KMS-11 (cell line): ENCODE measurements at regions not wholly inside any gene's neighbourhood (a gene's known extent, or its start where the extent isn't known, plus 50 kb on each side); places are given as distances from the start of the nearest gene placed in this dataset.
"Not testable (repeated sequence)": the region's sequence is repeated elsewhere in the genome, so short reads cannot be mapped to it uniquely, and the experiment has no call there.

Experiments
- H2AFZ ChIP-seq: fragments of 200-600 bp; sonication (generic); 2 replicates; pipeline ENCODE4 v1.6.1; 2016; ENCODE audit warnings: antibody characterized with exemption, mixed run types, low read depth
- H3K27ac ChIP-seq: fragments of 200-600 bp; sonication (generic); 2 replicates; pipeline ENCODE4 v1.6.1; 2016; ENCODE audit warnings: mild to moderate bottlenecking, mixed run types
- H3K27me3 ChIP-seq: fragments of 200-600 bp; sonication (generic); 2 replicates; pipeline ENCODE4 v1.6.1; 2017; ENCODE audit warnings: mild to moderate bottlenecking, low read depth, mixed run types, moderate library complexity; ENCODE audit not compliant: insufficient read depth
- H3K36me3 ChIP-seq: fragments of 200-600 bp; sonication (generic); 2 replicates; pipeline ENCODE4 v1.6.1; 2017; ENCODE audit warnings: mild to moderate bottlenecking, mixed run types; ENCODE audit not compliant: insufficient read depth
- H3K4me1 ChIP-seq: fragments of 200-600 bp; sonication (generic); 2 replicates; pipeline ENCODE4 v1.6.1; 2016; ENCODE audit warnings: mild to moderate bottlenecking, low read depth, mixed run types; ENCODE audit not compliant: poor library complexity, severe bottlenecking
- H3K4me2 ChIP-seq: fragments of 200-600 bp; sonication (generic); 2 replicates; pipeline ENCODE4 v1.7.0; 2016; ENCODE audit warnings: mild to moderate bottlenecking, mixed run types
- H3K4me3 ChIP-seq: fragments of 200-600 bp; sonication (generic); IDR thresholded peaks from 2 replicates; pipeline ENCODE4 v1.6.1; 2017; ENCODE audit warnings: low read depth, low read length, mixed read lengths; ENCODE audit not compliant: insufficient read depth
- H3K79me2 ChIP-seq: fragments of 200-600 bp; sonication (generic); 2 replicates; pipeline ENCODE4 v1.6.1; 2016; ENCODE audit warnings: low read depth, mixed run types; ENCODE audit not compliant: insufficient read depth
- H3K9ac ChIP-seq: fragments of 200-600 bp; sonication (generic); 2 replicates; pipeline ENCODE4 v1.6.1; 2016; ENCODE audit warnings: mild to moderate bottlenecking, mixed run types
- H4K20me1 ChIP-seq: fragments of 200-600 bp; sonication (generic); 2 replicates; pipeline ENCODE4 v1.6.1; 2016; ENCODE audit warnings: mild to moderate bottlenecking, mixed run types; ENCODE audit not compliant: insufficient read depth
- CTCF ChIP-seq: fragments of 200-600 bp; sonication (generic); conservative IDR thresholded peaks from 2 replicates; pipeline ENCODE4 v1.6.1; 2017; ENCODE audit warnings: low read depth, mild to moderate bottlenecking, antibody characterized with exemption, low read length, moderate library complexity, mixed read lengths

DNA sequence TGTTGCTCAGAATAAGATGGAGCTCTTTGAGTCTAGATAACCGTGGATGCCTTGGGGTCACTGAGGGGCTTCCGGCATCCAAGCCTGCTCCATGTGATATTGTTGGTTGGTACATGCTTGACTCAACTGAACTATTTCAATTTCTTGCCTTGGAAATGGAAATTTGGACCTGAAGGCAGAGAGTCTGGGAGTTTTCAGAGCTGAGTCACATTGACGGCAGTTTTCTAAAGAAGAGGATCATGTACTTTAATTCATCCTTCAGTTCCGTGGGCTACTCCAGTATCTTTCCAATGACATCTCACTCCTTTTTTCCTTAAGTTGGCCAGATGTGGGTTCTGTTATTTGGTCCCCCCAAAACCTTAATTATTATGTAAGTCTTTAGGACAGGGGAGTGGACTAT is 100.5 kb downstream of the MFAP3L start:
- Histone ChIP-seq H3K27ac (no peak overlapping the region), H3K9ac (no peak overlapping the region), H3K79me2 (no peaks in the 10 kb centered on the region), H3K27me3 (no peaks in the 10 kb centered on the region), H3K4me2 (no peak overlapping the region), H3K4me1 (no peaks in the 10 kb centered on the region), H3K4me3 (no peak overlapping the region), H4K20me1 (no peaks in the 10 kb centered on the region), H3K36me3 (no peaks in the 10 kb centered on the region), H2AFZ (no peak overlapping the region)
- TF ChIP-seq CTCF: no peak

- no peak overlapping the region for H3K4me3 ChIP-seq
- no peaks in the 10 kb centered on the region for H3K36me3 ChIP-seq
- no peaks in the 10 kb centered on the region for H3K79me2 ChIP-seq
- H3K4me1 ChIP-seq: no peaks in the 10 kb centered on the region
- H3K27ac ChIP-seq: no peak overlapping the region
- H4K20me1 ChIP-seq: no peaks in the 10 kb centered on the region
- H3K9ac ChIP-seq: no peak overlapping the region
- no peak overlapping the region for H3K4me2 ChIP-seq
- TF ChIP-seq CTCF: no peak
- no peak overlapping the region for H2AFZ ChIP-seq
- H3K27me3 ChIP-seq: no peaks in the 10 kb centered on the region
These were observed 103.4 kb downstream of the MFAP3L start for GRCh38 chr4:169922632-169923276.

DNA sequence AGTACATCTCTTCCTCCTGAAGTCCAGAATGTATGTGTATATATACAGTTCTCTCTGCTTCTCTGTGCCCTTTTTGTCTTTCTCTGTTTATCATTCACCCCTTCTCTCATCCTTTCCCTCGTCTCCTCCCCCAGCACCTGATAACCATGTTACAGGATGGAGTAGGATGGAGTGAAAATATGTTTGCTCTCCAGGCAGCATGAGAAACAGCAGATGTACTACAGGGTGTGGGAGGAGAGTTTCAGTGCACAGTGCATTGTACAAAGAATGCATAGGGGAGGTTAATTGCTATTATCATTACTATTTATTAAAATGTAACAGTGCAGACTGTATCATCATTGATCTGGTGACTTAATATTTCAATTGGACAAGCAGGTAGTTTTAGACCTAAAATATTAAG is 104.5 kb downstream of the MFAP3L start:
- Histone ChIP-seq H3K36me3 (no peaks in the 10 kb centered on the region), H3K27ac (no peak overlapping the region), H3K79me2 (no peaks in the 10 kb centered on the region), H3K4me3 (no peak overlapping the region), H3K4me1 (no peaks in the 10 kb centered on the region), H2AFZ (no peak overlapping the region), H3K27me3 (no peaks in the 10 kb centered on the region), H3K9ac (no peak overlapping the region), H3K4me2 (no peak overlapping the region), H4K20me1 (no peaks in the 10 kb centered on the region)
- no peak for TF ChIP-seq CTCF

- no peak for TF ChIP-seq CTCF
These were observed 105.0 kb downstream of the MFAP3L start for GRCh38 chr4:169921237-169921636.

DNA sequence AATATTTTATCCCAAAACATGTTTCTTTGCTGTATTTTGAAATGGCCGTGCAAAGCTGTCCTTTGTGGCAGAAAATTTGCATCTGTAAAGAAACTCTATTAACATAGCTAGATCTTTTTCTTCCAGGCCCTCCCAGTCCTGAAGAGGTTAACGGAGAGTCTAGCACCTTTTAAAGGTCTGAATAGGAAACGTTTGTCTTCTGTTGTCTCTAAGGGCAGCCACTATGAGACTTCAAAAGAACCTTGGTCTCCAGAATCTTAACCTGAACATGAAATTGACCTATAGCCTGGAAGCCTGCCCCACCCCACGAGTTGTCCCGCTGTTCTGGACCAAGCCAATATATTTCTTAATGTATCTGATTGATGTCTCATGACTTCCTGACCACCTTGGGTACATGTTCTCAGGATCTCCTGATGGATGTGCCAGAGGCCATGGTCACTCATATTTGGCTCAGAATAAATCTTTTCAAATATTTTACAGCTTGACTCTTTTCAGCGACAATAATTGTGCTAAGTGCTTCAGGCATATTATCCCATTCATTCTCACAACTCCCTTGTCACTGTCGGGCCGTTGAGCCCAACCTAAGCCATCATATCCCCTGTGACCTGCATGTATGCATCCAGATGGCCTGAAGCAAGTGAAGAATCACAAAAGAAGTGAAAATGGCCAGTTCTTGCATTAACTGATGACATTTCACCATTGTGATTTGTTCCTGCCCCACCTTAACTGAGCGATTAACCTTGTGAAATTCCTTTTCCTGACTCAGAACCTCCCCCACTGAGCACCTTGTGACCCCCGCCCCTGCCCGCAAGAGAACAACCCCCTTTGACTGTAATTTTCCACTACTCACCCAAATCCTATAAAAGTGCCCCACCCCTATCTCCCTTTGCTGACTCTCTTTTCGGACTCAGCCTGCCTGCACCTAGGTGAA is 106.7 kb downstream of the MFAP3L start:
- not testable (repeated sequence) for H3K79me2 ChIP-seq, H3K4me3 ChIP-seq, H3K36me3 ChIP-seq, H3K4me1 ChIP-seq, H3K27me3 ChIP-seq, H3K9ac ChIP-seq, H3K27ac ChIP-seq, H2AFZ ChIP-seq, H3K4me2 ChIP-seq, H4K20me1 ChIP-seq

More at GRCh38 chr4:169921237-169921636, 105.0 kb downstream of the MFAP3L start:
- H3K36me3 ChIP-seq: no peaks in the 10 kb centered on the region
- no peak overlapping the region for H2AFZ ChIP-seq
- H3K4me1 ChIP-seq: no peaks in the 10 kb centered on the region
- H3K79me2 ChIP-seq: no peaks in the 10 kb centered on the region
- H3K27ac ChIP-seq: no peak overlapping the region
- H4K20me1 ChIP-seq: no peaks in the 10 kb centered on the region
- no peak overlapping the region for H3K4me3 ChIP-seq
- no peaks in the 10 kb centered on the region for H3K27me3 ChIP-seq
- H3K9ac ChIP-seq: no peak overlapping the region
- H3K4me2 ChIP-seq: no peak overlapping the region
